ENCODE measurements at regions not wholly inside any gene's neighbourhood (a gene's known extent, or its start where the extent isn't known, plus 50 kb on each side); places are given as distances from the start of the nearest gene placed in this dataset.

- H3K4me3 ChIP-seq: no peak overlapping the region
- H3K27me3 ChIP-seq: no peaks in the 10 kb centered on the region
- peak overlapping the region; percentile 11 for H2AFZ ChIP-seq (replicated peaks)
- no peaks in the 10 kb centered on the region for H4K20me1 ChIP-seq (ENCODE audit: low read depth)
- no peaks in the 10 kb centered on the region for H3K79me2 ChIP-seq (ENCODE audit: low read depth)
- peaks cover 11% of the 10 kb centered on the region for H3K4me1 ChIP-seq
- TF ChIP-seq CTCF (IDR thresholded peaks at IDR 0.05): no peak
- TF ChIP-seq EZH2phosphoT487 (IDR thresholded peaks at IDR 0.05): no peak
- TF ChIP-seq EZH2 (IDR thresholded peaks at IDR 0.05): no peak
- Mint-ChIP-seq H3K27ac (peak overlapping the region; percentile 23), H3K4me3 (no peak overlapping the region), H3K36me3 (no peaks in the 10 kb centered on the region), H3K4me1 (peaks cover 13% of the 10 kb centered on the region), H3K9me3 (no peaks in the 10 kb centered on the region), H3K27me3 (ENCODE audit: insufficient read depth, low read depth) (peaks cover 2% of the 10 kb centered on the region)
- no peak overlapping the region for H3K27ac ChIP-seq
- H3K36me3 ChIP-seq: no peaks in the 10 kb centered on the region
- no peak overlapping the region for H3K9ac ChIP-seq
- no peak overlapping the region for H3K4me2 ChIP-seq
- H3F3A ChIP-seq (ENCODE audit: low read depth): no peaks in the 10 kb centered on the region
- H3K9me3 ChIP-seq (ENCODE audit: low read depth): no peaks in the 10 kb centered on the region
- DNase-seq (ENCODE audit: low spot score): no peak
Measured at GRCh38 chr7:49037346-49038210, 113.2 kb downstream of the CDC14C start.

- H3K4me3 Mint-ChIP-seq: no peak overlapping the region
Measured at GRCh38 chr7:49038821-49039358, 114.5 kb downstream of the CDC14C start.

GRCh38 chr7:49060743-49061142 lies 136.4 kb downstream of the CDC14C start:
- no peaks in the 10 kb centered on the region for H3K79me2 ChIP-seq (ENCODE audit: low read depth)
- no peak for TF ChIP-seq CTCF (IDR thresholded peaks at IDR 0.05)

More at GRCh38 chr7:49038821-49039358, 114.5 kb downstream of the CDC14C start:
- Histone ChIP-seq H4K20me1 (ENCODE audit: low read depth) (no peaks in the 10 kb centered on the region), H3K9me3 (ENCODE audit: low read depth) (no peaks in the 10 kb centered on the region), H3K4me1 (peaks cover 11% of the 10 kb centered on the region), H3K4me3 (no peak overlapping the region), H2AFZ (replicated peaks) (no peak overlapping the region), H3F3A (ENCODE audit: low read depth) (no peaks in the 10 kb centered on the region), H3K79me2 (ENCODE audit: low read depth) (no peaks in the 10 kb centered on the region), H3K4me2 (no peak overlapping the region), H3K27ac (no peak overlapping the region), H3K36me3 (no peaks in the 10 kb centered on the region), H3K27me3 (no peaks in the 10 kb centered on the region), H3K9ac (no peak overlapping the region)
- DNase-seq (ENCODE audit: low spot score): no peak
- Mint-ChIP-seq H3K36me3 (no peaks in the 10 kb centered on the region), H3K27me3 (ENCODE audit: insufficient read depth, low read depth) (peaks cover 2% of the 10 kb centered on the region), H3K4me1 (peaks cover 13% of the 10 kb centered on the region), H3K9me3 (no peaks in the 10 kb centered on the region), H3K27ac (no peak overlapping the region)
- TF ChIP-seq CTCF (IDR thresholded peaks at IDR 0.05) (no peak), EZH2phosphoT487 (IDR thresholded peaks at IDR 0.05) (no peak), EZH2 (IDR thresholded peaks at IDR 0.05) (no peak)

More at GRCh38 chr7:49060743-49061142, 136.4 kb downstream of the CDC14C start:
- no peaks in the 10 kb centered on the region for H3K4me1 ChIP-seq
- H3K4me3 ChIP-seq: no peak overlapping the region
- H3K9me3 Mint-ChIP-seq: peaks cover 15% of the 10 kb centered on the region
- no peak overlapping the region for H3K9ac ChIP-seq
- H3K27me3 ChIP-seq: no peaks in the 10 kb centered on the region
- DNase-seq (ENCODE audit: low spot score): no peak
- H3K27me3 Mint-ChIP-seq (ENCODE audit: insufficient read depth, low read depth): no peaks in the 10 kb centered on the region
- H4K20me1 ChIP-seq (ENCODE audit: low read depth): no peaks in the 10 kb centered on the region
- no peak overlapping the region for H3K27ac Mint-ChIP-seq
- no peak overlapping the region for H3K27ac ChIP-seq
- no peaks in the 10 kb centered on the region for H3F3A ChIP-seq (ENCODE audit: low read depth)
- H3K36me3 ChIP-seq: no peaks in the 10 kb centered on the region
- H3K36me3 Mint-ChIP-seq: no peaks in the 10 kb centered on the region
- no peak overlapping the region for H2AFZ ChIP-seq (replicated peaks)
- H3K4me2 ChIP-seq: no peak overlapping the region
- H3K4me3 Mint-ChIP-seq: no peak overlapping the region
- H3K9me3 ChIP-seq (ENCODE audit: low read depth): peaks cover 7% of the 10 kb centered on the region
- no peaks in the 10 kb centered on the region for H3K4me1 Mint-ChIP-seq
